H1 (cell line): ENCODE measurements at regions not wholly inside any gene's neighbourhood (a gene's known extent, or its start where the extent isn't known, plus 50 kb on each side); places are given as distances from the start of the nearest gene placed in this dataset.
A peak's percentile ranks its signal among the peaks of the same experiment; 100 is the strongest.

Experiments used
- BACH1 ChIP-seq: IDR thresholded peaks from 2 replicates; pipeline ENCODE4 v1.6.1; 2012; ENCODE audit warnings: low read length, improper control_type of control experiment
- CHD7 ChIP-seq: fragments of 300-600 bp; sonication (generic); IDR thresholded peaks from 2 replicates; pipeline ENCODE4 v1.7.1; 2012; ENCODE audit warnings: low read length, moderate library complexity, mild to moderate bottlenecking, inconsistent platforms; ENCODE audit not compliant: insufficient replicate concordance
- JUND ChIP-seq: IDR thresholded peaks from 2 replicates; pipeline ENCODE4 v1.6.1; 2011; ENCODE audit warnings: mild to moderate bottlenecking, improper control_type of control experiment, low read length
- TCF12 ChIP-seq: IDR thresholded peaks from 2 replicates; pipeline ENCODE4 v1.6.1; 2011; ENCODE audit warnings: low read depth, mild to moderate bottlenecking, low read length

- TF ChIP-seq CHD7 (no peak), JUND (0 out of 2 replicates have a peak, but pooled peaks have one; percentile 20), TCF12 (no peak), BACH1 (peak; percentile 76)
Observed at GRCh38 chr9:81871695-81872094, 56.5 kb upstream of the SPATA31D4 start (continued).
